K562 (cell line): ENCODE measurements at regions not wholly inside any gene's neighbourhood (a gene's known extent, or its start where the extent isn't known, plus 50 kb on each side); places are given as distances from the start of the nearest gene placed in this dataset.

ENCODE experiments used
- ATAC-seq: fragments of 200-7000 bp; cut with Tn5 transposase; 3 replicates; pipeline ENCODE4 v1.9.1; 2020; ENCODE audit warnings: moderate library complexity
- BruUV-seq: library from RNA; stranded (reverse); fragments of 400-500 nt; replicated peaks from 2 replicates; lab custom pipeline; 2021; lab: Mats Ljungman, UMichigan
- CTCF ChIA-PET: fragments of 300-600 bp; formaldehyde crosslinking; extraction: SDS; loops from one replicate; lab custom pipeline; 2021; ENCODE audit warnings: low intra/inter-chr PET ratio; lab: Yijun Ruan, JAX
- POLR2A ChIA-PET: fragments of 300-600, 350-650 bp; sonication (Branson Sonifier 250); formaldehyde crosslinking; extraction: SDS; loops from one replicate; lab custom pipeline; 2021; ENCODE audit warnings: antibody characterized with exemption, inconsistent platforms; lab: Yijun Ruan, JAX
- DNase-seq, 4 experiments: peaks; one replicate each; pipeline versions ENCODE4 v3.0.0 to v3.0.0-alpha.2; 2011 to 2018; ENCODE audit warnings: low spot score in 3 of 4, mixed read lengths in 3 of 4; ENCODE audit errors: extremely low read depth in 1 of 4
- FAIRE-seq: peaks from 2 replicates; lab custom pipeline; 2011; peaks lifted over from hg19 to GRCh38; lab: Jason Lieb, UNC
- H2AFZ ChIP-seq: 2 replicates; pipeline ENCODE4 v1.6.0; 2011; ENCODE audit warnings: low read depth, low read length, control low read depth, inconsistent platforms
- H3K27ac ChIP-seq: fragments of 200-600 bp; 3 replicates; pipeline ENCODE4 v1.8.0; 2011; ENCODE audit warnings: low read depth, mild to moderate bottlenecking, control low read depth, inconsistent platforms, low read length, moderate library complexity, mixed read lengths; ENCODE audit errors: extremely low read depth
- H3K27me3 ChIP-seq, 2 experiments: fragments of 300-600 bp in 1 of 2; 2 replicates in 1 of 2; 3 replicates in 1 of 2; pipeline versions ENCODE4 v1.6.0 to v1.8.0; 2011; ENCODE audit warnings: inconsistent platforms in 2 of 2, low read length in 2 of 2, mild to moderate bottlenecking in 1 of 2, mixed read lengths in 1 of 2, moderate library complexity in 1 of 2; ENCODE audit not compliant: control insufficient read depth in 2 of 2, insufficient read depth in 2 of 2
- H3K36me3 ChIP-seq: fragments of 300-600 bp; 3 replicates; pipeline ENCODE4 v1.8.0; 2011; ENCODE audit warnings: mild to moderate bottlenecking, low read length, inconsistent platforms; ENCODE audit not compliant: control insufficient read depth, insufficient read depth
- H3K4me1 ChIP-seq, 2 experiments: fragments of 200-600 bp in 1 of 2; replicated peaks in 1 of 2; 2 replicates in 1 of 2; 3 replicates in 1 of 2; pipeline versions ENCODE4 v1.5.1 to v1.8.0; 2011; ENCODE audit warnings: inconsistent platforms in 2 of 2, low read length in 2 of 2, mild to moderate bottlenecking in 1 of 2, mixed read lengths in 1 of 2, moderate library complexity in 1 of 2; ENCODE audit not compliant: control insufficient read depth in 2 of 2, insufficient read depth in 2 of 2
- H3K4me2 ChIP-seq: 2 replicates; pipeline ENCODE4 v1.6.1; 2011; ENCODE audit warnings: low read length, control low read depth, inconsistent platforms, mixed read lengths; ENCODE audit not compliant: insufficient read depth
- H3K4me3 ChIP-seq: fragments of 200-600 bp; sonication (generic), shearing (Covaris generic); 2 replicates; pipeline ENCODE4 v1.5.1; 2016; ENCODE audit warnings: control low read depth, inconsistent platforms
- H3K79me2 ChIP-seq: fragments of 200-600 bp; 3 replicates; pipeline ENCODE4 v1.8.0; 2011; ENCODE audit warnings: low read length, inconsistent platforms; ENCODE audit not compliant: control insufficient read depth, insufficient read depth
- H3K9ac ChIP-seq, 2 experiments: 2 replicates each; pipeline versions ENCODE4 v1.6.0 to v1.6.1; 2011; ENCODE audit warnings: low read depth in 2 of 2, low read length in 2 of 2, control low read depth in 1 of 2, inconsistent platforms in 1 of 2, mild to moderate bottlenecking in 1 of 2, mixed read lengths in 1 of 2; ENCODE audit not compliant: insufficient read depth in 1 of 2
- H3K9me1 ChIP-seq: one replicate; pipeline ENCODE4 v1.6.0; 2011; ENCODE audit warnings: inconsistent platforms, mild to moderate bottlenecking, low read length, moderate library complexity; ENCODE audit not compliant: control insufficient read depth, insufficient read depth
- H3K9me3 ChIP-seq: replicated peaks from 2 replicates; pipeline ENCODE4 v1.5.1; 2011; ENCODE audit warnings: low read depth, low read length, inconsistent platforms; ENCODE audit not compliant: control insufficient read depth, insufficient read depth
- H4K20me1 ChIP-seq: replicated peaks from 2 replicates; pipeline ENCODE4 v1.6.1; 2011; ENCODE audit warnings: low read length, inconsistent platforms, mixed read lengths; ENCODE audit not compliant: control insufficient read depth, insufficient read depth
- ARHGAP35 ChIP-seq: fragments of 450-650 bp; IDR thresholded peaks from 2 replicates; pipeline ENCODE4 v1.6.1; 2018; ENCODE audit not compliant: partially characterized antibody
- ASH1L ChIP-seq: fragments of 450-650 bp; IDR thresholded peaks from 2 replicates; pipeline ENCODE4 v1.6.1; 2018; ENCODE audit warnings: borderline replicate concordance, mild to moderate bottlenecking, low read depth; ENCODE audit not compliant: partially characterized antibody
- ATF7 ChIP-seq: fragments of 450-650 bp; IDR thresholded peaks from 2 replicates; pipeline ENCODE4 v1.7.1; 2014; ENCODE audit warnings: mild to moderate bottlenecking, moderate library complexity
- CBFA2T2 ChIP-seq: fragments of 450-650 bp; conservative IDR thresholded peaks from 2 replicates; pipeline ENCODE4 v1.6.1; 2017; ENCODE audit warnings: mild to moderate bottlenecking
- CREB3 ChIP-seq: fragments of 450-650 bp; conservative IDR thresholded peaks from 2 replicates; pipeline ENCODE4 v1.6.1; 2016; ENCODE audit warnings: missing genetic modification characterization, low read depth, mild to moderate bottlenecking, missing compliant biosample characterization, moderate library complexity
- EGR1 ChIP-seq: fragments of 450-650 bp; conservative IDR thresholded peaks from 2 replicates; pipeline ENCODE4 v1.6.1; 2017; ENCODE audit warnings: mild to moderate bottlenecking
- ELK3 ChIP-seq: fragments of 450-650 bp; formaldehyde crosslinking; IDR thresholded peaks from 2 replicates; pipeline ENCODE4 v1.4.0; 2020; ENCODE audit warnings: mild to moderate bottlenecking
- FOXM1 ChIP-seq, 2 experiments: fragments of 450-650 bp in 1 of 2; sonication (generic) in 1 of 2; formaldehyde crosslinking in 1 of 2; IDR thresholded peaks; 2 replicates each; pipeline versions ENCODE4 v1.6.1 to v1.9.0; 2017 to 2022; ENCODE audit warnings: low read depth in 2 of 2, mild to moderate bottlenecking in 2 of 2, missing genetic modification reagents in 1 of 2, moderate library complexity in 1 of 2
- KLF6 ChIP-seq: fragments of 250-450 bp; sonication (Bioruptor Pico); IDR thresholded peaks from 2 replicates; pipeline ENCODE4 v1.4.0; 2020; ENCODE audit warnings: mild to moderate bottlenecking, moderate library complexity, borderline replicate concordance
- NFE2 ChIP-seq: IDR thresholded peaks from 2 replicates; pipeline ENCODE4 v1.6.1; 2014; ENCODE audit warnings: antibody characterized with exemption, low read depth
- NFIC ChIP-seq: fragments of 450-650 bp; IDR thresholded peaks from 2 replicates; pipeline ENCODE4 v1.6.1; 2017; ENCODE audit warnings: mild to moderate bottlenecking, inconsistent platforms
- RAD21 ChIP-seq, 2 experiments: fragments of 250-450 bp in 1 of 2; fragments of 450-650 bp in 1 of 2; sonication (Bioruptor Pico) in 1 of 2; formaldehyde crosslinking in 1 of 2; IDR thresholded peaks in 1 of 2; conservative IDR thresholded peaks in 1 of 2; 2 replicates each; pipeline versions ENCODE4 v1.4.0 to v1.8.0; 2020 to 2022; ENCODE audit warnings: mild to moderate bottlenecking in 2 of 2, moderate library complexity in 1 of 2
- RB1 ChIP-seq: fragments of 450-650 bp; IDR thresholded peaks from 2 replicates; pipeline ENCODE4 v1.6.1; 2017; ENCODE audit warnings: low read depth, mild to moderate bottlenecking
- SLC30A9 ChIP-seq: fragments of 250-450 bp; sonication (Bioruptor Pico); IDR thresholded peaks from 2 replicates; pipeline ENCODE4 v1.8.0; 2022; ENCODE audit warnings: mild to moderate bottlenecking, moderate library complexity
- SMC3 ChIP-seq: conservative IDR thresholded peaks from 2 replicates; pipeline ENCODE4 v1.6.1; 2011; ENCODE audit warnings: low read depth, low read length, improper control_type of control experiment; ENCODE audit not compliant: insufficient read depth
- WGBS: fragments of 100-300 bp; shearing (Covaris generic); methylation state at CpG from one replicate; pipeline ENCODE4 v1.1.6; 2016; ENCODE audit warnings: low coverage, mixed read lengths; ENCODE audit not compliant: insufficient coverage; ENCODE audit errors: missing lambda C conversion rate; 5-methylcytosine and 5-hydroxymethylcytosine counted together
- in situ Hi-C: fragments of 300-500 bp; cut with MboI; formaldehyde crosslinking; loops from 4 replicates; pipeline ENCODE4 v1.15.0; 2018; ENCODE audit warnings: inconsistent platforms, mixed read lengths
- intact Hi-C: fragments of 100-400 bp; cut with micrococcal nuclease; formaldehyde crosslinking; loops from 2 replicates; pipeline ENCODE4 v1.14.2; 2022

GRCh38 chr22:49295851-49296560 is 531.7 kb downstream of the BRD1 start:
- Histone ChIP-seq H3K9ac (no peak overlapping the region), H3K27ac (no peak overlapping the region), H2AFZ (no peak overlapping the region), H3K79me2 (no peaks in the 10 kb centered on the region), H3K9me3 (no peaks in the 10 kb centered on the region), H3K27me3 (peaks cover 0 to 25% of the 10 kb centered on the region in 2 experiments; a peak in 3 of 5 replicates), H3K9me1 (no peaks in the 10 kb centered on the region), H3K4me3 (no peak overlapping the region), H4K20me1 (no peaks in the 10 kb centered on the region), H3K4me2 (no peak overlapping the region), H3K4me1 (no peaks in the 10 kb centered on the region), H3K36me3 (no peaks in the 10 kb centered on the region)
- 3% methylated on average over 13 of the region's 18 CpGs for WGBS
- intact Hi-C loops: no loop called here
- BruUV-seq: no TSS peak
- ATAC-seq (no peak), DNase-seq (no peak), FAIRE-seq (no peak)
- TF ChIP-seq SLC30A9 (CRISPR knock-in tag) (no peak), NFIC (peak; percentile 67)
- ChIA-PET POLR2A (no interaction called here), CTCF (no interaction called here)
- in situ Hi-C loops: no loop called here

GRCh38 chr22:49295465-49295743 is 532.3 kb downstream of the BRD1 start:
- no peaks in the 10 kb centered on the region for H3K4me1 ChIP-seq
- H3K4me3 ChIP-seq: no peak overlapping the region
- H3K27me3 ChIP-seq: peaks cover under 1 to 25% of the 10 kb centered on the region in 2 experiments; a peak in 4 of 5 replicates
- H3K27ac ChIP-seq: no peak overlapping the region
- no peaks in the 10 kb centered on the region for H3K9me3 ChIP-seq
- no peak for DNase-seq
- in situ Hi-C loops (no loop called here), intact Hi-C loops (no loop called here)
- no peak overlapping the region for H3K9ac ChIP-seq
- H4K20me1 ChIP-seq: no peaks in the 10 kb centered on the region
- no peak overlapping the region for H2AFZ ChIP-seq
- FAIRE-seq: no peak
- H3K79me2 ChIP-seq: no peaks in the 10 kb centered on the region
- ChIA-PET POLR2A (no interaction called here), CTCF (no interaction called here)
- no peak for ATAC-seq
- no peak overlapping the region for H3K4me2 ChIP-seq
- H3K36me3 ChIP-seq: no peaks in the 10 kb centered on the region
- 4% methylated on average over 4 of the region's 5 CpGs for WGBS
- H3K9me1 ChIP-seq: no peaks in the 10 kb centered on the region
- BruUV-seq: no TSS peak
- no peak for TF ChIP-seq ELK3
- no peak for TF ChIP-seq RB1
- TF ChIP-seq RAD21 (CRISPR knock-in tag; conservative IDR thresholded peaks at IDR 0.05 in 1 of 2, IDR thresholded peaks at IDR 0.05 in 1 of 2): no peak
- no peak for TF ChIP-seq EGR1
- TF ChIP-seq ATF7: no peak
- TF ChIP-seq ARHGAP35: no peak
- no peak for TF ChIP-seq CREB3 (tag)
- TF ChIP-seq KLF6 (CRISPR knock-in tag): no peak
- TF ChIP-seq NFE2: no peak
- no peak for TF ChIP-seq ASH1L
- no peak for TF ChIP-seq FOXM1 (IDR thresholded peaks at IDR 0.05; ENCODE audit: low read depth)
- no peak for TF ChIP-seq FOXM1 (CRISPR knock-in tag; IDR thresholded peaks at IDR 0.05; ENCODE audit: low read depth)
- TF ChIP-seq SMC3: no peak
- TF ChIP-seq CBFA2T2: no peak
